ENCODE measurements at regions not wholly inside any gene's neighbourhood (a gene's known extent, or its start where the extent isn't known, plus 50 kb on each side); places are given as distances from the start of the nearest gene placed in this dataset.

- no peaks in the 10 kb centered on the region for H3K27me3 Mint-ChIP-seq
- no peaks in the 10 kb centered on the region for H3K4me1 Mint-ChIP-seq (ENCODE audit: low read depth)
- no peak overlapping the region for H3K4me3 Mint-ChIP-seq
- H3K27ac Mint-ChIP-seq = no peak overlapping the region
- DNase-seq = no peak
- H3K36me3 Mint-ChIP-seq (ENCODE audit: low read depth) = no peaks in the 10 kb centered on the region
- H3K9me3 Mint-ChIP-seq = no peaks in the 10 kb centered on the region
Measured at GRCh38 chr4:138300616-138301015, 58.5 kb upstream of the SLC7A11 start.

- no peak overlapping the region for H3K4me3 Mint-ChIP-seq
- H3K27me3 Mint-ChIP-seq = no peaks in the 10 kb centered on the region
- no peaks in the 10 kb centered on the region for H3K9me3 Mint-ChIP-seq
- H3K27ac Mint-ChIP-seq = no peak overlapping the region
- no peak for DNase-seq
- H3K36me3 Mint-ChIP-seq (ENCODE audit: low read depth) = no peaks in the 10 kb centered on the region
- no peaks in the 10 kb centered on the region for H3K4me1 Mint-ChIP-seq (ENCODE audit: low read depth)
Measured at GRCh38 chr4:138299881-138300280, 57.7 kb upstream of the SLC7A11 start.

- Mint-ChIP-seq H3K27me3 (no peaks in the 10 kb centered on the region), H3K9me3 (no peaks in the 10 kb centered on the region), H3K4me3 (no peak overlapping the region), H3K4me1 (ENCODE audit: low read depth) (no peaks in the 10 kb centered on the region), H3K27ac (no peak overlapping the region), H3K36me3 (ENCODE audit: low read depth) (no peaks in the 10 kb centered on the region)
- DNase-seq = no peak
Measured at GRCh38 chr4:138298866-138299265, 56.7 kb upstream of the SLC7A11 start.

GRCh38 chr4:138298431-138298830 is 56.3 kb upstream of the SLC7A11 start:
- H3K27ac Mint-ChIP-seq = no peak overlapping the region
- no peaks in the 10 kb centered on the region for H3K9me3 Mint-ChIP-seq
- DNase-seq = no peak
- H3K4me3 Mint-ChIP-seq = no peak overlapping the region
- no peaks in the 10 kb centered on the region for H3K4me1 Mint-ChIP-seq (ENCODE audit: low read depth)
- H3K36me3 Mint-ChIP-seq (ENCODE audit: low read depth) = no peaks in the 10 kb centered on the region
- no peaks in the 10 kb centered on the region for H3K27me3 Mint-ChIP-seq

- Mint-ChIP-seq H3K4me1 (ENCODE audit: low read depth) (no peaks in the 10 kb centered on the region), H3K4me3 (no peak overlapping the region), H3K36me3 (ENCODE audit: low read depth) (no peaks in the 10 kb centered on the region), H3K9me3 (no peaks in the 10 kb centered on the region), H3K27me3 (no peaks in the 10 kb centered on the region), H3K27ac (no peak overlapping the region)
- no peak for DNase-seq
Measured at GRCh38 chr4:138297743-138298405, 55.7 kb upstream of the SLC7A11 start.

GRCh38 chr4:138292321-138292720 is 50.2 kb upstream of the SLC7A11 start:
- no peak for DNase-seq
- Mint-ChIP-seq H3K4me3 (no peak overlapping the region), H3K27me3 (no peaks in the 10 kb centered on the region), H3K27ac (no peak overlapping the region), H3K4me1 (ENCODE audit: low read depth) (no peaks in the 10 kb centered on the region), H3K36me3 (ENCODE audit: low read depth) (no peaks in the 10 kb centered on the region), H3K9me3 (no peaks in the 10 kb centered on the region)
